H1 (cell line): ENCODE measurements at regions not wholly inside any gene's neighbourhood (a gene's known extent, or its start where the extent isn't known, plus 50 kb on each side); places are given as distances from the start of the nearest gene placed in this dataset.

Source experiments
- EZH2 ChIP-seq: fragments of 200-600 bp; sonication (generic); IDR thresholded peaks from 2 replicates; pipeline ENCODE4 v1.7.1; 2012; ENCODE audit warnings: low read depth, mild to moderate bottlenecking, moderate library complexity, low read length, inconsistent platforms; ENCODE audit not compliant: severe bottlenecking
- TF ChIP-seq, protein P1 (sequence below): IDR thresholded peaks from 2 replicates; pipeline ENCODE4 v1.6.1; 2011; ENCODE audit warnings: low read depth, mild to moderate bottlenecking, low read length; ENCODE audit not compliant: insufficient read depth
- TF ChIP-seq, protein P2 (sequence below): IDR thresholded peaks from 2 replicates; pipeline ENCODE4 v1.6.1; 2012; ENCODE audit warnings: inconsistent platforms

GRCh38 chr6:164700497-164700896, 608.9 kb downstream of the C6orf118 start:
- TF ChIP-seq, protein P1, sequence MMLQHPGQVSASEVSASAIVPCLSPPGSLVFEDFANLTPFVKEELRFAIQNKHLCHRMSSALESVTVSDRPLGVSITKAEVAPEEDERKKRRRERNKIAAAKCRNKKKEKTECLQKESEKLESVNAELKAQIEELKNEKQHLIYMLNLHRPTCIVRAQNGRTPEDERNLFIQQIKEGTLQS = no peak
- TF ChIP-seq, protein P2, sequence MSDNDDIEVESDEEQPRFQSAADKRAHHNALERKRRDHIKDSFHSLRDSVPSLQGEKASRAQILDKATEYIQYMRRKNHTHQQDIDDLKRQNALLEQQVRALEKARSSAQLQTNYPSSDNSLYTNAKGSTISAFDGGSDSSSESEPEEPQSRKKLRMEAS = no peak
- no peak for TF ChIP-seq EZH2
